H1 (cell line): ENCODE measurements at regions not wholly inside any gene's neighbourhood (a gene's known extent, or its start where the extent isn't known, plus 50 kb on each side); places are given as distances from the start of the nearest gene placed in this dataset.
A peak's percentile ranks its signal among the peaks of the same experiment; 100 is the strongest.

Experiments
- CTCF ChIA-PET: fragments of 300-600 bp; sonication (Branson Sonifier 250); formaldehyde crosslinking; loops from one replicate; lab custom pipeline; 2021; ENCODE audit not compliant: partially characterized antibody; lab: Charles Lee
- POLR2A ChIA-PET: fragments of 300-600 bp; sonication (Branson Sonifier 250); formaldehyde crosslinking; loops from one replicate; lab custom pipeline; 2021; ENCODE audit warnings: inconsistent platforms; ENCODE audit not compliant: partially characterized antibody; lab: Charles Lee
- DNase-seq, 2 experiments: peaks; one replicate each; pipeline versions ENCODE4 v3.0.0 to v3.0.0-alpha.2; 2010 to 2022; ENCODE audit warnings: low spot score in 2 of 2, low read depth in 1 of 2, mixed read lengths in 1 of 2
- FAIRE-seq: peaks from 2 replicates; lab custom pipeline; 2011; peaks lifted over from hg19 to GRCh38; lab: Jason Lieb, UNC
- H2AFZ ChIP-seq: 2 replicates; pipeline ENCODE4 v1.8.1; 2012; ENCODE audit warnings: low read length, inconsistent platforms
- H2AK5ac ChIP-seq: 2 replicates; pipeline ENCODE4 v1.6.1; 2013; ENCODE audit warnings: low read depth, low read length
- H2BK120ac ChIP-seq: replicated peaks from 2 replicates; pipeline ENCODE3; 2013; ENCODE audit warnings: low read depth, low read length, inconsistent platforms
- H2BK12ac ChIP-seq: 2 replicates; pipeline ENCODE4 v1.6.1; 2013; ENCODE audit warnings: low read depth, low read length
- H2BK15ac ChIP-seq: 2 replicates; pipeline ENCODE4 v1.6.1; 2013; ENCODE audit warnings: low read length
- H2BK20ac ChIP-seq: 2 replicates; pipeline ENCODE4 v1.6.1; 2013; ENCODE audit warnings: low read length
- H2BK5ac ChIP-seq: 2 replicates; pipeline ENCODE4 v1.6.1; 2013; ENCODE audit warnings: low read depth, low read length
- H3K14ac ChIP-seq: 2 replicates; pipeline ENCODE4 v1.6.1; 2013; ENCODE audit warnings: inconsistent platforms; ENCODE audit not compliant: insufficient read length
- H3K18ac ChIP-seq: 2 replicates; pipeline ENCODE4 v1.6.1; 2013; ENCODE audit warnings: low read length; ENCODE audit errors: extremely low read depth
- H3K23ac ChIP-seq: 2 replicates; pipeline ENCODE4 v1.6.1; 2013; ENCODE audit warnings: inconsistent platforms; ENCODE audit not compliant: insufficient read length
- H3K23me2 ChIP-seq: 2 replicates; pipeline ENCODE4 v1.6.1; 2013; ENCODE audit warnings: low read depth, low read length
- H3K27ac ChIP-seq: 2 replicates; pipeline ENCODE4 v1.6.1; 2011; ENCODE audit warnings: low read depth, low read length, inconsistent platforms
- H3K27me3 ChIP-seq, 4 experiments: replicated peaks in 1 of 4; 1 replicate in 1 of 4; 2 replicates in 3 of 4; pipeline versions ENCODE4 v1.6.1 to v1.8.1; 2011 to 2013; ENCODE audit warnings: low read length in 3 of 4, mild to moderate bottlenecking in 3 of 4, inconsistent platforms in 2 of 4, mixed read lengths in 2 of 4, moderate library complexity in 1 of 4; ENCODE audit not compliant: control insufficient read depth in 3 of 4, insufficient read depth in 3 of 4; ENCODE audit errors: extremely low read depth in 1 of 4
- H3K36me3 ChIP-seq, 4 experiments: 2 replicates each; pipeline versions ENCODE4 v1.6.1 to v1.8.1; 2011 to 2013; ENCODE audit warnings: mild to moderate bottlenecking in 4 of 4, low read length in 3 of 4, moderate library complexity in 2 of 4, control low read depth in 1 of 4, inconsistent platforms in 1 of 4; ENCODE audit not compliant: insufficient read depth in 4 of 4, control insufficient read depth in 2 of 4
- H3K4ac ChIP-seq: replicated peaks from 2 replicates; pipeline ENCODE3; 2013; ENCODE audit warnings: low read length, low read depth, mixed read lengths, inconsistent platforms; ENCODE audit not compliant: insufficient read length
- H3K4me1 ChIP-seq, 4 experiments: replicated peaks in 1 of 4; 1 replicate in 1 of 4; 2 replicates in 3 of 4; pipeline versions ENCODE4 v1.6.1 to v1.8.1; 2011 to 2013; ENCODE audit warnings: low read length in 3 of 4, inconsistent platforms in 2 of 4, mixed read lengths in 1 of 4; ENCODE audit not compliant: insufficient read depth in 4 of 4, control insufficient read depth in 3 of 4
- H3K4me2 ChIP-seq, 2 experiments: 2 replicates each; pipeline versions ENCODE4 v1.6.1 to v1.8.1; 2011 to 2013; ENCODE audit warnings: low read depth in 2 of 2, low read length in 2 of 2, control low read depth in 1 of 2, inconsistent platforms in 1 of 2, mild to moderate bottlenecking in 1 of 2; ENCODE audit not compliant: insufficient read depth in 1 of 2
- H3K4me3 ChIP-seq, 4 experiments: fragments of 200-600, 300-600 bp in 1 of 4; sonication (generic), shearing (Covaris generic), sonication (Bioruptor Twin) in 1 of 4; 2 replicates each; pipeline versions ENCODE4 v1.5.1 to v1.8.1; 2011 to 2016; ENCODE audit warnings: low read length in 4 of 4, low read depth in 3 of 4, control low read depth in 2 of 4, inconsistent platforms in 2 of 4, mild to moderate bottlenecking in 2 of 4, mixed read lengths in 1 of 4, moderate library complexity in 1 of 4; ENCODE audit not compliant: insufficient read depth in 2 of 4; ENCODE audit errors: extremely low read depth in 1 of 4
- H3K56ac ChIP-seq: replicated peaks from 2 replicates; pipeline ENCODE3; 2013; ENCODE audit warnings: low read depth, mild to moderate bottlenecking, mixed read lengths, low read length, inconsistent platforms; ENCODE audit not compliant: insufficient read length
- H3K79me1 ChIP-seq: 2 replicates; pipeline ENCODE4 v1.6.1; 2013; ENCODE audit warnings: low read depth, low read length, control low read depth
- H3K79me2 ChIP-seq, 2 experiments: 2 replicates each; pipeline versions ENCODE4 v1.6.1 to v1.8.1; 2012 to 2013; ENCODE audit warnings: low read length in 2 of 2, mild to moderate bottlenecking in 2 of 2, inconsistent platforms in 1 of 2; ENCODE audit not compliant: insufficient read depth in 2 of 2, control insufficient read depth in 1 of 2
- H3K9ac ChIP-seq, 4 experiments: replicated peaks in 1 of 4; 1 replicate in 1 of 4; 2 replicates in 3 of 4; pipeline versions ENCODE4 v1.6.1 to v1.8.1; 2011 to 2013; ENCODE audit warnings: low read depth in 3 of 4, low read length in 3 of 4, control low read depth in 2 of 4, mild to moderate bottlenecking in 2 of 4, moderate library complexity in 2 of 4, inconsistent platforms in 1 of 4; ENCODE audit errors: extremely low read depth in 1 of 4
- H3K9me3 ChIP-seq, 2 experiments: 2 replicates each; pipeline versions ENCODE4 v1.6.1 to v1.8.1; 2012 to 2013; ENCODE audit warnings: mild to moderate bottlenecking in 2 of 2, moderate library complexity in 2 of 2, control low read depth in 1 of 2, inconsistent platforms in 1 of 2, low read depth in 1 of 2, low read length in 1 of 2, mixed read lengths in 1 of 2; ENCODE audit not compliant: insufficient read depth in 2 of 2
- H4K20me1 ChIP-seq, 2 experiments: replicated peaks in 1 of 2; 2 replicates each; pipeline versions ENCODE3 to v1.8.1; 2011 to 2013; ENCODE audit warnings: inconsistent platforms in 2 of 2, low read length in 2 of 2, mild to moderate bottlenecking in 1 of 2; ENCODE audit not compliant: insufficient read depth in 2 of 2, control insufficient read depth in 1 of 2
- H4K5ac ChIP-seq: 2 replicates; pipeline ENCODE4 v1.6.1; 2013; ENCODE audit warnings: low read length, low read depth, mixed read lengths, inconsistent platforms; ENCODE audit not compliant: insufficient read length
- H4K8ac ChIP-seq: 2 replicates; pipeline ENCODE4 v1.8.0; 2013; ENCODE audit warnings: mild to moderate bottlenecking, moderate library complexity, low read length, inconsistent platforms; ENCODE audit not compliant: insufficient read depth; ENCODE audit errors: extremely low read depth
- H4K91ac ChIP-seq: replicated peaks from 2 replicates; pipeline ENCODE3; 2013; ENCODE audit warnings: low read length, mixed read lengths, inconsistent platforms; ENCODE audit not compliant: insufficient read length
- CREB1 ChIP-seq: IDR thresholded peaks from 2 replicates; pipeline ENCODE4 v1.6.1; 2012; ENCODE audit warnings: inconsistent platforms
- HDAC2 ChIP-seq, 2 experiments: fragments of 300-600 bp in 1 of 2; sonication (generic) in 1 of 2; IDR thresholded peaks; 2 replicates each; pipeline ENCODE4 v1.6.1; 2011 to 2012; ENCODE audit warnings: low read depth in 2 of 2, low read length in 2 of 2, mild to moderate bottlenecking in 2 of 2, moderate library complexity in 2 of 2, borderline replicate concordance in 1 of 2, inconsistent platforms in 1 of 2
- RFX5 ChIP-seq: IDR thresholded peaks from 2 replicates; pipeline ENCODE4 v1.6.1; 2011; ENCODE audit warnings: low read depth, low read length, improper control_type of control experiment, borderline replicate concordance
- SIN3A ChIP-seq, 2 experiments: IDR thresholded peaks in 1 of 2; conservative IDR thresholded peaks in 1 of 2; 2 replicates each; pipeline ENCODE4 v1.6.1; 2011 to 2012; ENCODE audit warnings: low read length in 2 of 2, improper control_type of control experiment in 1 of 2, low read depth in 1 of 2, mild to moderate bottlenecking in 1 of 2
- SIRT6 ChIP-seq: IDR thresholded peaks from one replicate; pipeline ENCODE4 v1.7.1; 2012; ENCODE audit warnings: low read length, inconsistent platforms
- TCF12 ChIP-seq: IDR thresholded peaks from 2 replicates; pipeline ENCODE4 v1.6.1; 2011; ENCODE audit warnings: low read depth, mild to moderate bottlenecking, low read length
- WGBS, 2 experiments: shearing (Covaris generic) in 1 of 2; methylation state at CpG; one replicate each; pipeline versions ENCODE4 v1.1.6 to v1.1.7; 2013 to 2015; ENCODE audit warnings: low lambda C conversion rate in 2 of 2, mixed read lengths in 2 of 2, inconsistent platforms in 1 of 2, low coverage in 1 of 2, missing lambda C conversion rate in 1 of 2; ENCODE audit not compliant: insufficient replicate concordance in 2 of 2, insufficient coverage in 1 of 2, insufficient read length in 1 of 2; ENCODE audit errors: extremely low coverage in 1 of 2, missing lambda C conversion rate in 1 of 2; 5-methylcytosine and 5-hydroxymethylcytosine counted together
- TF ChIP-seq, protein P1 (sequence below): IDR thresholded peaks from 2 replicates; pipeline ENCODE4 v1.6.1; 2012; ENCODE audit warnings: low read length, inconsistent platforms

DNA sequence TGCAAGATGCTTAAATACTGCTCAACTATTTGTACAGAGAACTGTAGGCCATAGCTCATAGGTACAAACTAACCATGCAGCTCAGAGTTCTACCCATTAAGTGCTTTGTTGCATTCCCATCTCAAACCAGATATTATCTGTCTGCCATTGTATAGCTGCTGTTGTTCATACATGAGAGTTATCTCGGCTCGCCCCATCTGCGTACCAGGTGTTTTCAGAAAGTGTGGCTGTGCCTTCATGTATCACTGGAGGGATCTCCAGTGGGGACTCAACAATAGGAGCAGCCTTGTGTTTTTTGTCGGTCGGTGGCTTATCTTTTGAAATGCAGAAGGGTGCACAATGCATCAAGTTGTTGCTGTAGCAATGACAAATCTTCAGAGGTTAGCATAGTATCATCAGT lies 678.3 kb downstream of the RERGL start:
- WGBS, 2 experiments, result 99% methylated on average over 5 of the region's 5 CpGs; no CpG with 5 or more reads in 1 of the 2 experiments
- Histone ChIP-seq H3K9ac (no peak overlapping the region), H4K5ac (no peak overlapping the region), H2AFZ (0 out of 2 replicates have a peak overlapping the region, but pooled peaks have one; percentile 32), H3K14ac (no peak overlapping the region), H3K4me3 (no peak overlapping the region), H3K9me3 (peaks cover 0 to 6% of the 10 kb centered on the region in 2 experiments; a peak in 1 of 4 replicates), H2BK15ac (no peak overlapping the region), H2BK20ac (no peak overlapping the region), H4K20me1 (no peaks in the 10 kb centered on the region), H4K91ac (no peak overlapping the region), H3K27ac (no peak overlapping the region), H3K36me3 (no peaks in the 10 kb centered on the region), H3K18ac (no peak overlapping the region), H3K23ac (no peak overlapping the region), H2BK12ac (no peak overlapping the region), H3K79me2 (no peaks in the 10 kb centered on the region), H3K56ac (no peak overlapping the region), H3K23me2 (no peaks in the 10 kb centered on the region), H4K8ac (no peak overlapping the region), H3K4ac (no peak overlapping the region), H3K4me1 (no peaks in the 10 kb centered on the region), H2BK5ac (no peak overlapping the region), H2AK5ac (no peak overlapping the region), H3K79me1 (no peaks in the 10 kb centered on the region), H2BK120ac (no peak overlapping the region), H3K27me3 (no peaks in the 10 kb centered on the region), H3K4me2 (no peak overlapping the region)
- TF ChIP-seq SIN3A (conservative IDR thresholded peaks at IDR 0.05 in 1 of 2, IDR thresholded peaks at IDR 0.05 in 1 of 2; ENCODE audit: low read depth in 1 of 2, low read length in 2 of 2) (no peak), SIRT6 (no peak), HDAC2 (IDR thresholded peaks at IDR 0.05; ENCODE audit: borderline replicate concordance in 1 of 2, low read depth in 2 of 2, low read length in 2 of 2) (no peak), RFX5 (no peak), CREB1 (no peak), TCF12 (no peak)
- TF ChIP-seq, protein P1, sequence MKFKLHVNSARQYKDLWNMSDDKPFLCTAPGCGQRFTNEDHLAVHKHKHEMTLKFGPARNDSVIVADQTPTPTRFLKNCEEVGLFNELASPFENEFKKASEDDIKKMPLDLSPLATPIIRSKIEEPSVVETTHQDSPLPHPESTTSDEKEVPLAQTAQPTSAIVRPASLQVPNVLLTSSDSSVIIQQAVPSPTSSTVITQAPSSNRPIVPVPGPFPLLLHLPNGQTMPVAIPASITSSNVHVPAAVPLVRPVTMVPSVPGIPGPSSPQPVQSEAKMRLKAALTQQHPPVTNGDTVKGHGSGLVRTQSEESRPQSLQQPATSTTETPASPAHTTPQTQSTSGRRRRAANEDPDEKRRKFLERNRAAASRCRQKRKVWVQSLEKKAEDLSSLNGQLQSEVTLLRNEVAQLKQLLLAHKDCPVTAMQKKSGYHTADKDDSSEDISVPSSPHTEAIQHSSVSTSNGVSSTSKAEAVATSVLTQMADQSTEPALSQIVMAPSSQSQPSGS, result no peak
- ChIA-PET CTCF (no interaction called here), POLR2A (no interaction called here)
- DNase-seq (no peak), FAIRE-seq (no peak)
